HL-60 (cell line): ENCODE measurements at regions not wholly inside any gene's neighbourhood (a gene's known extent, or its start where the extent isn't known, plus 50 kb on each side); places are given as distances from the start of the nearest gene placed in this dataset.

Experiments
- DNase-seq, 2 experiments: peaks; one replicate each; pipeline ENCODE4 v3.0.0-alpha.2; 2010 to 2020; ENCODE audit warnings: low read depth in 1 of 2, low spot score in 1 of 2
- H3K27ac ChIP-seq: fragments of 250-450 bp; sonication (Bioruptor Pico); replicated peaks from 2 replicates; pipeline ENCODE4 v1.5.1; 2020; ENCODE audit warnings: mild to moderate bottlenecking, moderate library complexity
- H3K27me3 ChIP-seq: fragments of 250-450 bp; sonication (Bioruptor Pico); 2 replicates; pipeline ENCODE4 v1.5.1; 2021; ENCODE audit warnings: mild to moderate bottlenecking, moderate library complexity; ENCODE audit not compliant: insufficient read depth, poor library complexity, severe bottlenecking
- H3K4me3 ChIP-seq: replicated peaks from 2 replicates; pipeline ENCODE4 v1.5.1; 2011; ENCODE audit warnings: mild to moderate bottlenecking, control low read depth, low read length; ENCODE audit not compliant: insufficient read depth
- GABPA ChIP-seq: IDR thresholded peaks from 2 replicates; pipeline ENCODE4 v1.6.1; 2012; ENCODE audit warnings: low read depth
- POLR2AphosphoS5 ChIP-seq: IDR thresholded peaks from 2 replicates; pipeline ENCODE4 v1.6.1; 2012; ENCODE audit warnings: low read depth
- REST ChIP-seq: IDR thresholded peaks from 2 replicates; pipeline ENCODE4 v1.6.1; 2012; ENCODE audit warnings: low read depth; ENCODE audit not compliant: insufficient replicate concordance
- SPI1 ChIP-seq: IDR thresholded peaks from 2 replicates; pipeline ENCODE4 v1.6.1; 2012; ENCODE audit warnings: low read depth, mild to moderate bottlenecking, borderline replicate concordance
- TF ChIP-seq, protein P1 (sequence below): IDR thresholded peaks from one replicate; pipeline ENCODE4 v1.5.1; 2011; ENCODE audit warnings: low read length, control low read depth, inconsistent platforms; ENCODE audit not compliant: insufficient read depth

GRCh38 chr20:52346797-52347196 lies 155.2 kb upstream of the ZFP64 start:
- no peak for TF ChIP-seq SPI1
- TF ChIP-seq, protein P1, sequence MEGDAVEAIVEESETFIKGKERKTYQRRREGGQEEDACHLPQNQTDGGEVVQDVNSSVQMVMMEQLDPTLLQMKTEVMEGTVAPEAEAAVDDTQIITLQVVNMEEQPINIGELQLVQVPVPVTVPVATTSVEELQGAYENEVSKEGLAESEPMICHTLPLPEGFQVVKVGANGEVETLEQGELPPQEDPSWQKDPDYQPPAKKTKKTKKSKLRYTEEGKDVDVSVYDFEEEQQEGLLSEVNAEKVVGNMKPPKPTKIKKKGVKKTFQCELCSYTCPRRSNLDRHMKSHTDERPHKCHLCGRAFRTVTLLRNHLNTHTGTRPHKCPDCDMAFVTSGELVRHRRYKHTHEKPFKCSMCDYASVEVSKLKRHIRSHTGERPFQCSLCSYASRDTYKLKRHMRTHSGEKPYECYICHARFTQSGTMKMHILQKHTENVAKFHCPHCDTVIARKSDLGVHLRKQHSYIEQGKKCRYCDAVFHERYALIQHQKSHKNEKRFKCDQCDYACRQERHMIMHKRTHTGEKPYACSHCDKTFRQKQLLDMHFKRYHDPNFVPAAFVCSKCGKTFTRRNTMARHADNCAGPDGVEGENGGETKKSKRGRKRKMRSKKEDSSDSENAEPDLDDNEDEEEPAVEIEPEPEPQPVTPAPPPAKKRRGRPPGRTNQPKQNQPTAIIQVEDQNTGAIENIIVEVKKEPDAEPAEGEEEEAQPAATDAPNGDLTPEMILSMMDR, result no peak
- no peak for TF ChIP-seq REST
- no peak for TF ChIP-seq POLR2AphosphoS5
- TF ChIP-seq GABPA, result no peak
- Histone ChIP-seq H3K27ac (no peak overlapping the region), H3K4me3 (no peak overlapping the region), H3K27me3 (no peaks in the 10 kb centered on the region)
- DNase-seq, result no peak

- H3K27me3 ChIP-seq, result no peaks in the 10 kb centered on the region
- no peak overlapping the region for H3K4me3 ChIP-seq
- DNase-seq, result no peak
- no peak overlapping the region for H3K27ac ChIP-seq
- TF ChIP-seq POLR2AphosphoS5 (no peak), REST (no peak), GABPA (no peak), SPI1 (no peak)
- TF ChIP-seq, protein P1, result no peak
Observed at GRCh38 chr20:52342913-52343312, 151.3 kb upstream of the ZFP64 start.

- Histone ChIP-seq H3K4me3 (no peak overlapping the region), H3K27me3 (peaks cover under 1% of the 10 kb centered on the region), H3K27ac (no peak overlapping the region)
- DNase-seq, result no peak
- TF ChIP-seq GABPA, result no peak
- TF ChIP-seq SPI1, result no peak
- no peak for TF ChIP-seq POLR2AphosphoS5
- TF ChIP-seq, protein P1, result no peak
- no peak for TF ChIP-seq REST
Observed at GRCh38 chr20:52340036-52340634, 148.6 kb upstream of the ZFP64 start.
